ENCODE measurements at regions not wholly inside any gene's neighbourhood (a gene's known extent, or its start where the extent isn't known, plus 50 kb on each side); places are given as distances from the start of the nearest gene placed in this dataset.
"Not testable (repeated sequence)": the region's sequence is repeated elsewhere in the genome, so short reads cannot be mapped to it uniquely, and the experiment has no call there.

DNA sequence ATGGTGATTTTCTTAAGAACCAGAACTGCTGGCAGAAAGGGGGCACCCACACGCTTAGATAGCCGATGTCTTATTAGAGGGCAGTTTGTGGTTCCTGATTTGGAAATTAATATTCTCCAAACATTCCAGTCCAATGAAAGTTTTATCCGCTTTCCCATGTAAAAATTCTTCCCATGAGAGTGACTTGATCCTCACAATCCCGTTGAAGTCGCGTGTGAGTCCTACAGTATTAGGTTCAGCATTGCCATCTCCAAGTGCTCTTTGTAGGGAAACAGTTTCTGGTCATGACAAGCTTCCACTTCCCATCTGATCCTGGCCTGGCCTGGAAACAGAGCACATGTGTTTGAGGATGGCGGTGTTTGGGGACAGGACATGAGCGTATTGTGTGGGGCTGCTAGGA lies 176.9 kb downstream of the ADRA2C start:
- H3K4me2 ChIP-seq (ENCODE audit: low read depth, low read length, poor library complexity, severe bottlenecking) = peak overlapping the region; percentile 47

GRCh38 chr4:3945511-3946290 lies 179.5 kb downstream of the ADRA2C start:
- H3K79me2 ChIP-seq (ENCODE audit: low read length) = no peaks in the 10 kb centered on the region
- no peak overlapping the region for H3K4me2 ChIP-seq (ENCODE audit: low read depth, low read length, poor library complexity, severe bottlenecking)
- no peaks in the 10 kb centered on the region; the same call in 1 of the 2 replicates for H4K20me1 ChIP-seq (ENCODE audit: insufficient read depth, low read depth, low read length)
- no peak overlapping the region for H3K27ac ChIP-seq (ENCODE audit: low read length)
- DNase-seq = no peak
- no peak overlapping the region for H2AFZ ChIP-seq (ENCODE audit: low read length)
- no peaks in the 10 kb centered on the region for H3K9me2 ChIP-seq (replicated peaks; ENCODE audit: insufficient read depth, low read length)
- H3K9me3 ChIP-seq (ENCODE audit: low read length) = no peaks in the 10 kb centered on the region
- H3K36me3 ChIP-seq (ENCODE audit: insufficient read depth, low read length) = no peaks in the 10 kb centered on the region
- no peak overlapping the region for H3K9ac ChIP-seq (ENCODE audit: low read length)
- H3K4me3 ChIP-seq (ENCODE audit: low read length) = no peak overlapping the region
- no peaks in the 10 kb centered on the region for H3K27me3 ChIP-seq (ENCODE audit: low read length)
- H3K4me1 ChIP-seq (ENCODE audit: low read length) = peaks cover 10% of the 10 kb centered on the region

More for the DNA sequence above, 176.9 kb downstream of the ADRA2C start:
- H3K27me3 ChIP-seq (ENCODE audit: low read length); H3K4me3 ChIP-seq (ENCODE audit: low read length); H3K9me3 ChIP-seq (ENCODE audit: low read length); H3K9me2 ChIP-seq (replicated peaks; ENCODE audit: insufficient read depth, low read length); H3K36me3 ChIP-seq (ENCODE audit: insufficient read depth, low read length); H3K27ac ChIP-seq (ENCODE audit: low read length); H3K9ac ChIP-seq (ENCODE audit: low read length); H3K4me1 ChIP-seq (ENCODE audit: low read length); DNase-seq; H3K79me2 ChIP-seq (ENCODE audit: low read length); H2AFZ ChIP-seq (ENCODE audit: low read length); H4K20me1 ChIP-seq (ENCODE audit: insufficient read depth, low read depth, low read length): not testable (repeated sequence)

- not testable (repeated sequence) for H3K9ac ChIP-seq (ENCODE audit: low read length); H3K36me3 ChIP-seq (ENCODE audit: insufficient read depth, low read length); H3K9me2 ChIP-seq (replicated peaks; ENCODE audit: insufficient read depth, low read length); H3K9me3 ChIP-seq (ENCODE audit: low read length); H3K27me3 ChIP-seq (ENCODE audit: low read length); H4K20me1 ChIP-seq (ENCODE audit: insufficient read depth, low read depth, low read length); H3K4me1 ChIP-seq (ENCODE audit: low read length); H2AFZ ChIP-seq (ENCODE audit: low read length); DNase-seq; H3K27ac ChIP-seq (ENCODE audit: low read length); H3K4me3 ChIP-seq (ENCODE audit: low read length); H3K4me2 ChIP-seq (ENCODE audit: low read depth, low read length, poor library complexity, severe bottlenecking); H3K79me2 ChIP-seq (ENCODE audit: low read length)
Measured at GRCh38 chr4:3946553-3946952, 180.4 kb downstream of the ADRA2C start.

DNA sequence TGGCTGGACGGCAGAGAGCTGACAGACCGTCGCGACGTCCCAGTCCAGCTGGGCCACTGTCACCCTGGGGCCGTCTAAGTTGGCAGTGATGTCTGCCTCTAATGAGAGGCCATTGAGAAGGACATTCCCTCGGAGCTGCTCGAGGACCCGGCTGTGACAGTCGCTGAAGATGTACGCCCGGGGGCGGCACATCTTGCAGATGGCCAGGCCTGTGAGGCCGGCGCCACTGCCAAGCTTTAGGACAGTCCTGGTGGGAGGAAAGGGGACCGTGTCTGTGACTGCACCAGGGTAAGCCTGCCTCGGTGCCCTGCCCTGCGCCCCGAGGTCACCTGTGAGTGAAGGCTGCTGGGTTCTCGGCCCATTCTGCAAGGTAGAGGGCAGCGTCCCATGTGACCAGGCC lies 181.6 kb downstream of the ADRA2C start:
- H3K27ac ChIP-seq (ENCODE audit: low read length); H3K4me3 ChIP-seq (ENCODE audit: low read length); H3K9me2 ChIP-seq (replicated peaks; ENCODE audit: insufficient read depth, low read length); H3K9ac ChIP-seq (ENCODE audit: low read length); H3K9me3 ChIP-seq (ENCODE audit: low read length); H4K20me1 ChIP-seq (ENCODE audit: insufficient read depth, low read depth, low read length); H3K4me2 ChIP-seq (ENCODE audit: low read depth, low read length, poor library complexity, severe bottlenecking); H3K79me2 ChIP-seq (ENCODE audit: low read length); H3K36me3 ChIP-seq (ENCODE audit: insufficient read depth, low read length); H2AFZ ChIP-seq (ENCODE audit: low read length); H3K27me3 ChIP-seq (ENCODE audit: low read length); H3K4me1 ChIP-seq (ENCODE audit: low read length); DNase-seq: not testable (repeated sequence)

- not testable (repeated sequence) for H3K36me3 ChIP-seq (ENCODE audit: insufficient read depth, low read length); H3K4me1 ChIP-seq (ENCODE audit: low read length); H3K4me2 ChIP-seq (ENCODE audit: low read depth, low read length, poor library complexity, severe bottlenecking); DNase-seq; H3K9me2 ChIP-seq (replicated peaks; ENCODE audit: insufficient read depth, low read length); H3K4me3 ChIP-seq (ENCODE audit: low read length); H3K9me3 ChIP-seq (ENCODE audit: low read length); H3K79me2 ChIP-seq (ENCODE audit: low read length); H2AFZ ChIP-seq (ENCODE audit: low read length); H3K27me3 ChIP-seq (ENCODE audit: low read length); H4K20me1 ChIP-seq (ENCODE audit: insufficient read depth, low read depth, low read length); H3K9ac ChIP-seq (ENCODE audit: low read length); H3K27ac ChIP-seq (ENCODE audit: low read length)
Measured at GRCh38 chr4:3948210-3948609, 182.0 kb downstream of the ADRA2C start.

GRCh38 chr4:3949916-3950315 lies 183.7 kb downstream of the ADRA2C start:
- not testable (repeated sequence) for H3K79me2 ChIP-seq (ENCODE audit: low read length)

DNA sequence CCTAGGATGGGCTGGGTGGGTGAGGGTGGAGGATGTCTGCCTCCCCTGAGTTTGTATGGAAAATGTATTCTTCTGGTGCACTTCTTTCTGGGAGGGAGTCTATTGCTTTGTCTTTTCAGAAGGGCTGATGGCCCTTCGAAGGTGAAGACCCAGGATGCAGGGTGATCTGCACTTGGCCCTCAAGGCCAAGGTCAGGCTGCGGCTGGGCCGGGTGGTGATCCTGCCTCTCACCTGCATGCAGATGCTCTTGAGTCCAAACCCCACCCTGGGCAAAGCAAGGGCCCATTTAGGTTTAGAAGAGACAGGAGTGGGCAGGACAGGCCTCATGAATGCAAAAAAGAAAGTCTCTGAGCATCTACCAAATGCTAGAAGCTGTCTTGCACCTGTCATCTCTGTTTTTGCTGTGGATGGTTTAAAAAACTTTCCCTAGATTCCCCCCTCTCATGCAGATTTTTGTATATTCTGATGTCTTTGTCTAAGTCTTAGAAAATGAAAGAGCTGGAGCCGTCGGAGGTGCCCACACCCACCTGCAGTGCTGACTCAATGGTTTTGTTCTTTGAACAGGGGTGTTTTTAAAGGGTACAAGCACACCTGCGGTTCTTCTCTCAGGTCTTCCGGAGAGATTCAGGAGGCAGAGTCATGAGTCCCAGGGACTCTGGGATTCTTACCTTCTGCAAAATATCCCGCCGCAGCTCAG lies 186.4 kb downstream of the ADRA2C start:
- not testable (repeated sequence) for H3K79me2 ChIP-seq (ENCODE audit: low read length); H3K4me1 ChIP-seq (ENCODE audit: low read length); DNase-seq; H3K4me3 ChIP-seq (ENCODE audit: low read length); H3K9me2 ChIP-seq (replicated peaks; ENCODE audit: insufficient read depth, low read length); H3K9ac ChIP-seq (ENCODE audit: low read length); H2AFZ ChIP-seq (ENCODE audit: low read length); H3K27me3 ChIP-seq (ENCODE audit: low read length); H3K36me3 ChIP-seq (ENCODE audit: insufficient read depth, low read length); H3K4me2 ChIP-seq (ENCODE audit: low read depth, low read length, poor library complexity, severe bottlenecking); H3K9me3 ChIP-seq (ENCODE audit: low read length); H3K27ac ChIP-seq (ENCODE audit: low read length); H4K20me1 ChIP-seq (ENCODE audit: insufficient read depth, low read depth, low read length)

More at GRCh38 chr4:3949916-3950315, 183.7 kb downstream of the ADRA2C start:
- not testable (repeated sequence) for H3K4me3 ChIP-seq (ENCODE audit: low read length); H3K4me1 ChIP-seq (ENCODE audit: low read length); H4K20me1 ChIP-seq (ENCODE audit: insufficient read depth, low read depth, low read length); H2AFZ ChIP-seq (ENCODE audit: low read length); H3K4me2 ChIP-seq (ENCODE audit: low read depth, low read length, poor library complexity, severe bottlenecking); H3K36me3 ChIP-seq (ENCODE audit: insufficient read depth, low read length); H3K9me2 ChIP-seq (replicated peaks; ENCODE audit: insufficient read depth, low read length); DNase-seq; H3K27ac ChIP-seq (ENCODE audit: low read length); H3K9ac ChIP-seq (ENCODE audit: low read length); H3K9me3 ChIP-seq (ENCODE audit: low read length); H3K27me3 ChIP-seq (ENCODE audit: low read length)

GRCh38 chr4:3953140-3953489 lies 186.9 kb downstream of the ADRA2C start:
- not testable (repeated sequence) for H3K9me2 ChIP-seq (replicated peaks; ENCODE audit: insufficient read depth, low read length); DNase-seq; H3K4me1 ChIP-seq (ENCODE audit: low read length); H3K27ac ChIP-seq (ENCODE audit: low read length); H3K79me2 ChIP-seq (ENCODE audit: low read length); H3K36me3 ChIP-seq (ENCODE audit: insufficient read depth, low read length); H3K27me3 ChIP-seq (ENCODE audit: low read length); H4K20me1 ChIP-seq (ENCODE audit: insufficient read depth, low read depth, low read length); H3K4me3 ChIP-seq (ENCODE audit: low read length); H3K9ac ChIP-seq (ENCODE audit: low read length); H3K9me3 ChIP-seq (ENCODE audit: low read length); H3K4me2 ChIP-seq (ENCODE audit: low read depth, low read length, poor library complexity, severe bottlenecking); H2AFZ ChIP-seq (ENCODE audit: low read length)

Measured in Karpas-422 (cell line).